Activated CD4-positive, alpha-beta T cell treated with anti-CD3 and anti-CD28 coated beads, Interleukin-10, Interleukin-2, amounts not matched to agents 100 ng/mL and 50 ng/mL, durations not matched to agents 16 hours and 8 hours (primary cell): ENCODE measurements at regions not wholly inside any gene's neighbourhood (a gene's known extent, or its start where the extent isn't known, plus 50 kb on each side); places are given as distances from the start of the nearest gene placed in this dataset.
"Not testable (repeated sequence)": the region's sequence is repeated elsewhere in the genome, so short reads cannot be mapped to it uniquely, and the experiment has no call there.

ENCODE experiments used
- DNase-seq: peaks from one replicate; pipeline ENCODE4 v3.0.0-alpha.2; 2020

DNA sequence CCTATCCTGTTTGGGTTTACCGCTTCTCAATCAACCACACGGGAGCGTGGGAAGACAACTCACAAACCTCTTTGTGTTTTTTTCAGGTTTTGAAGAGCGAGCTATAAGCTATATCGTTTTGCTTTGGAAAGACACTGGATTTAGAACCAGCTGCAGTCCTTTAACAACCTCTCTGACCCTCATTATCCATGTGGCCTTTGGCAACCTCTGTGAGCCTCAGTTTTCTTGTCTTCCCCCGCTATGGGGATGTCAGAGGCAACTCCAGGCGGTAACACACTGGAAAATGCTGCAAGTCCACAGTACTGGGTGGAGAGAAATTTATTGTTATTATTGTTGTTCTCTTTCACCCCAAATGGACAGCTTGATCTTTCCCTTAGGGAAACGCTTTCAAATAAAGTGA lies 100.0 kb downstream of the ETS2 start:
- DNase-seq, result no peak

- no peak for DNase-seq
Measured at GRCh38 chr21:38905328-38905727, 99.6 kb downstream of the ETS2 start.

- no peak for DNase-seq
Measured at GRCh38 chr21:38903690-38904139, 98.0 kb downstream of the ETS2 start.

DNA sequence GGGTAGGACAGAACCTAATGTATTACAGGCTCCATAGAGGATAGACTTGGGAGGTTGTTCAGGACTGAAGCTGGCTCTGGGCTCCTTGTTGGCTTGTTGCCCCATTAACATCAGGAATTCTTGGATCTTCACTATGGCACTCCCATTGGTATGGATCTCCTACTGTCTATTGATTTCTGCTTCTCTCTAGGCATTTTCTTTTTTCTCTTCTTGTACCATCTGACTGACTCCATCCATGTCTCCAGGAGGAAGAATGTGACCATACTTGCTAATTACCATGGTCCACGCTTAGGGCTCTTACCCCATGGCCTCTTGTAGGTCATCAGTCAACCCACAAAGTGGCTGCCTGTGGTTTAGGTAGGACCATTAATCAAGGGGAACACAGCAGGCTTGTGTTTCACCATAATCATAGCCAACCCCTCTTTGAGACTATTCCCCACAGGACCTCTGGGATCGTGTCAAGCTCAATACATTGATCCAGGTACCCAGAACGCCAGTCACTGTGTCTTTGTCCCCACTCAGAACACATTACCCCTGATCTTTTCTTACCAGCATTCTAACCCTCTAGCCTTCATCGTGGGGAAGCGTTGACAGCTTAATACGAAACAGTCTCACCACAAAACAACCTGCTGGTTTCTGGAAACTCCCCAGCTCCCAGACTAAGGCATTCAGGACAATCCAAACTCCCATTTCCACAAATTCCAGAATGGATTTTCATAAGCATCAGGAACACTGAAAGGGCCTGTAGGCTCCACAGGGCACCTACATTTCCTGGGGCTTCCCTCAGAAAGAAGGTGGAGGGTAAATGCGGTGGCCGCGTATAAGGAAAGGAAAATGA lies 97.1 kb downstream of the ETS2 start:
- DNase-seq, result no peak

- DNase-seq, result no peak
Measured at GRCh38 chr21:38900499-38900898, 94.8 kb downstream of the ETS2 start.

DNA sequence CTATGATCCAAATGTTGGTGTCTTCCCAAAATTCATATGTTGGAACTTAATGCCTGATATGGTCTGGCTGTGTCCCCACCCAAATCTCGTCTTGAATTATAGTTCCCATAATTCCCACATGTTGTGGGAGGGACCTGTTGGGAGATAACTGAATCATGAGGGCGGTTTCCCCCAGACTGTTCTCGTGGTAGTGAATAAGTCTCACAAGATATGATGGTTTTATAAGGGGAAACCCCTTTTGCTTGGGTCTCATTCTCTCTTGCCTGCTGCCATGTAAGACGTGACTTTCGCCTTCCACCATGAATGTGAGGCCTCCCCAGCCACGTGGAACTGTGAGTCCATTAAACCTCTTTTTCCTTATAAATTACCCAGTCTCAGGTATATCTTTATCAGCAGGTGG lies 94.3 kb downstream of the ETS2 start:
- DNase-seq, result not testable (repeated sequence)

GRCh38 chr21:38899277-38899947 lies 93.7 kb downstream of the ETS2 start:
- DNase-seq, result no peak

GRCh38 chr21:38898422-38899096 lies 92.8 kb downstream of the ETS2 start:
- no peak for DNase-seq

DNA sequence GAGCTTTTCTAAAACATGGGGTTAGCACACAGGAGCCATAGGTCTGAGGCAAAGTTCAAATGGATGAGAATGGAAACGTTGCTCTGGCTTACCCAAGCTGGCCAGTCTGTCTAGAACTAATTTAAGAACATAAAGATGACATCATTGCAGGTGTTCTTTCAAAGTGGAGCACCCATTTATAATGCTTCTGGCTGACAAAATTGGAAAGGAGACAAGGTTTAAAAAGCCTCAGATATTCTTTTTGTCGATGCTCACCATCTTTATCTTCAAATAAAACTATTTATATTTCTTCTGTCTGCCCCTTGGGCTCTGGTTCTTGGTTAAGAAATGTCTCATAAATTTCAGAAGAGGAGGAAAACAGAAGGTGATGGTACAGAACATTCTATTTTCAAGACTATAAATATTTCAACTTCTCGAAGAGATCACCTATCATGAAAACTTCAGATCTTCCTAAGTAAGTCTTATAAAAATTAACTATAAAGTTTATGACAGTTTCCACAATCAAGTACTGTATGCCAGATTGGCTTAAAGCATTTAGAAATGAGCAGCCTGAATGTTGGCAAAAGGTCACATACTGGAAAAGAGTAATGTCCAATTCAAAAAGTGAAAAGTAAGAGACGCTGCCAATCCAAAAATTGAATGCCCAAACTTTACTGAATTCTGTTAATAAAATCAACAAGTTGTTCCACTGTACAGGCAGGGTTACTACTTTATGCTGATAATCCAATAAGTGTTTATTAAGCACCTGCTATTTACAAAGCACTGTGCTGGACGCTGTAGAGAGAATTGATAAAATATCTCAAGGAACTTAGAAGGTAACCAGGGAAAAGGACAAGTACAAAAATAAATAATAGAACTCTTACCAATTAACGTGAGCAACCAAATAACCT lies 92.0 kb downstream of the ETS2 start:
- DNase-seq, result no peak

GRCh38 chr21:38894899-38895298 lies 89.2 kb downstream of the ETS2 start:
- no peak for DNase-seq

GRCh38 chr21:38888991-38889561 lies 83.3 kb downstream of the ETS2 start:
- no peak for DNase-seq

DNA sequence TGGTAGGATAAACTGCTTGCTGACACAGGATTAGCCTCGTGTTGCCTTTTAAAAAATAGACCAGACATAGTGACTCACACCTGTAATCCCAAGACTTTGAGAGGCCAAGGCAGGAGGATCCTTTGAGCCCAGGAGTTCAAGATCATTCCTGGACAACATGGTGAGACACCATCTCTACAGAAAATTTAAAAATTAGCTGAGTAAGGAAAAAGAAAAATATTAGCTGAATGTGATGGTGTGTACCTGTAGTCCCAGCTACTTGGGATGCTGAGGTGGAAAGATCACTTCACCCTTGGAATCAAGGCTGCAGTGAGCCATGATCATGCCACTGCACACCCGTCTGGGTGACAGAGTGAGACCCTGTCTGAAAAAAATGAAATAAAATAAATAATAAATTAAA lies 82.0 kb downstream of the ETS2 start:
- DNase-seq, result no peak

- DNase-seq, result no peak
Measured at GRCh38 chr21:38887062-38887686, 81.4 kb downstream of the ETS2 start.

DNA sequence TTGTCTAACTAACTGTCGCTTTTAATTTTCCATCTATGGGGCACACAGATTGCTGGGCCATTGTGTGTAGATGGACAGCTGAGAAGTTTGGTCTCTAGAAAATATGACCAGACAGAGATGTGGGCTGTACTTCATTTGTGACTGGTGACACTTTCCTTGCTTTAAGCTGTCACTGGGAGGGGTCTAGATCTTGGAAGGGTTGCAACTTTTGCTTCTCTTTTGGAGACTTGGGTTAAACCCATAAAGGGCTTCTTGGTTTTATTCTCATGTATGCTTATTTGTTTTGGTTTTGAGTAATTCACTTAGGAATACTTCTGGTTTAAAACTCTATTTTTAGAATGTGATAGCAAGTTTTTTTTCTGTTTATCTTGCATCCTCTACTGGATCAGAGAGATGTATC lies 80.2 kb downstream of the ETS2 start:
- DNase-seq, result no peak

GRCh38 chr21:38884440-38884839 lies 78.7 kb downstream of the ETS2 start:
- no peak for DNase-seq

GRCh38 chr21:38883142-38883541 lies 77.4 kb downstream of the ETS2 start:
- no peak for DNase-seq

- no peak for DNase-seq
Measured at GRCh38 chr21:38881131-38881530, 75.4 kb downstream of the ETS2 start.

- DNase-seq, result no peak
Measured at GRCh38 chr21:38880577-38880966, 74.8 kb downstream of the ETS2 start.

GRCh38 chr21:38879912-38880576 lies 74.3 kb downstream of the ETS2 start:
- DNase-seq, result no peak

- no peak for DNase-seq
Measured at GRCh38 chr21:38878379-38879179, 72.8 kb downstream of the ETS2 start.
